ENCODE measurements at regions not wholly inside any gene's neighbourhood (a gene's known extent, or its start where the extent isn't known, plus 50 kb on each side); places are given as distances from the start of the nearest gene placed in this dataset.

DNA sequence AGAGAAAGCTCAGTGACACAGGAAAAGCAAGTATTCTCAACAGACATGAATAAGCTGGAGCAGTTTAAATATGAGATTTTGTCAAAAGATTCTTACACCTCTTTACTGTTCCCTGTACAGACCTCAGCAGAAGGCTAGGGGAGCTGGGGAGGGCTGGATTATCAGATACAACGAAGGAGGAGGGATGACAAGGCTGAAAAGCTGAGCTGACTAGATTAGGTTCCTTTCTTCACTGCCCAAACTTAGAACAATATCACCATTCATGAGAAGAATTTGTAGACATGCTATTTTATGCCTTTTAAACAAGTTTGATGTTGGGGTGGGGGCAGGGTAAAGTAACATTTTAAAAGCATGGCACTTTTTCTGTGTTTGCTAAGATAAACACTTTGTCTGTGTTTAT, 611.1 kb downstream of the AACS start:
- TF ChIP-seq GATA2 (IDR thresholded peaks at IDR 0.05; ENCODE audit: low read depth, low read length) (no peak), GATA3 (IDR thresholded peaks at IDR 0.05; ENCODE audit: low read depth, low read length) (no peak)

Measured in SH-SY5Y (cell line).